ENCODE measurements at regions not wholly inside any gene's neighbourhood (a gene's known extent, or its start where the extent isn't known, plus 50 kb on each side); places are given as distances from the start of the nearest gene placed in this dataset.
A peak's percentile ranks its signal among the peaks of the same experiment; 100 is the strongest.
"Not testable (repeated sequence)": the region's sequence is repeated elsewhere in the genome, so short reads cannot be mapped to it uniquely, and the experiment has no call there.

- no peaks in the 10 kb centered on the region for H3K9me3 ChIP-seq (ENCODE audit: low read length)
- BruUV-seq (replicated peaks): no TSS peak
- no peaks in the 10 kb centered on the region for H3K4me1 ChIP-seq (ENCODE audit: insufficient read depth, low read length, poor library complexity, severe bottlenecking)
- intact Hi-C loops (cut with micrococcal nuclease; ENCODE audit: unreplicated experiment): no loop called here
- H3K4me2 ChIP-seq (ENCODE audit: low read length): no peak overlapping the region
- no peak for TF ChIP-seq EZH2phosphoT487 (IDR thresholded peaks at IDR 0.05; ENCODE audit: borderline replicate concordance, low read depth, low read length)
- TF ChIP-seq, protein P1, sequence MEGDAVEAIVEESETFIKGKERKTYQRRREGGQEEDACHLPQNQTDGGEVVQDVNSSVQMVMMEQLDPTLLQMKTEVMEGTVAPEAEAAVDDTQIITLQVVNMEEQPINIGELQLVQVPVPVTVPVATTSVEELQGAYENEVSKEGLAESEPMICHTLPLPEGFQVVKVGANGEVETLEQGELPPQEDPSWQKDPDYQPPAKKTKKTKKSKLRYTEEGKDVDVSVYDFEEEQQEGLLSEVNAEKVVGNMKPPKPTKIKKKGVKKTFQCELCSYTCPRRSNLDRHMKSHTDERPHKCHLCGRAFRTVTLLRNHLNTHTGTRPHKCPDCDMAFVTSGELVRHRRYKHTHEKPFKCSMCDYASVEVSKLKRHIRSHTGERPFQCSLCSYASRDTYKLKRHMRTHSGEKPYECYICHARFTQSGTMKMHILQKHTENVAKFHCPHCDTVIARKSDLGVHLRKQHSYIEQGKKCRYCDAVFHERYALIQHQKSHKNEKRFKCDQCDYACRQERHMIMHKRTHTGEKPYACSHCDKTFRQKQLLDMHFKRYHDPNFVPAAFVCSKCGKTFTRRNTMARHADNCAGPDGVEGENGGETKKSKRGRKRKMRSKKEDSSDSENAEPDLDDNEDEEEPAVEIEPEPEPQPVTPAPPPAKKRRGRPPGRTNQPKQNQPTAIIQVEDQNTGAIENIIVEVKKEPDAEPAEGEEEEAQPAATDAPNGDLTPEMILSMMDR (conservative IDR thresholded peaks at IDR 0.05; ENCODE audit: low read length): no peak
- ChIA-PET POLR2A (no interaction called here), CTCF (ENCODE audit: unreplicated experiment) (no interaction called here)
- no peak overlapping the region for H3K4me3 ChIP-seq (ENCODE audit: low read depth, low read length, poor library complexity, severe bottlenecking)
- no peaks in the 10 kb centered on the region for H4K20me1 ChIP-seq (ENCODE audit: insufficient read depth, low read length)
- no peak overlapping the region for H2AFZ ChIP-seq (ENCODE audit: low read length)
- no peaks in the 10 kb centered on the region for H3K9me2 ChIP-seq (ENCODE audit: insufficient read depth, low read length)
- no peaks in the 10 kb centered on the region for H3K79me2 ChIP-seq (ENCODE audit: insufficient read depth, low read depth, low read length)
- DNase-seq (ENCODE audit: low spot score): no peak
- no peaks in the 10 kb centered on the region for H3K36me3 ChIP-seq (ENCODE audit: insufficient read depth, low read length)
- H3K27ac ChIP-seq (ENCODE audit: low read depth, low read length, poor library complexity, severe bottlenecking): no peak overlapping the region
Measured at GRCh38 chr19:23587546-23587945, 99.5 kb downstream of the ZNF675 start.

GRCh38 chr19:23577501-23577900 lies 109.5 kb downstream of the ZNF675 start:
- H3K27ac ChIP-seq (ENCODE audit: low read depth, low read length, poor library complexity, severe bottlenecking): no peak overlapping the region
- intact Hi-C loops (cut with micrococcal nuclease; ENCODE audit: unreplicated experiment): no loop called here
- H4K20me1 ChIP-seq (ENCODE audit: insufficient read depth, low read length): no peaks in the 10 kb centered on the region
- POLR2A ChIA-PET: no interaction called here
- DNase-seq (ENCODE audit: low spot score): no peak
- no peaks in the 10 kb centered on the region for H3K36me3 ChIP-seq (ENCODE audit: insufficient read depth, low read length)
- CTCF ChIA-PET (ENCODE audit: unreplicated experiment): no interaction called here
- no TSS peak for BruUV-seq (replicated peaks)
- H3K9me2 ChIP-seq (ENCODE audit: insufficient read depth, low read length): no peaks in the 10 kb centered on the region
- no peaks in the 10 kb centered on the region for H3K4me1 ChIP-seq (ENCODE audit: insufficient read depth, low read length, poor library complexity, severe bottlenecking)
- no peak for TF ChIP-seq EZH2phosphoT487 (IDR thresholded peaks at IDR 0.05; ENCODE audit: borderline replicate concordance, low read depth, low read length)
- TF ChIP-seq, protein P1 (conservative IDR thresholded peaks at IDR 0.05; ENCODE audit: low read length): no peak
- H3K4me3 ChIP-seq (ENCODE audit: low read depth, low read length, poor library complexity, severe bottlenecking): no peak overlapping the region
- no peak overlapping the region for H2AFZ ChIP-seq (ENCODE audit: low read length)
- H3K79me2 ChIP-seq (ENCODE audit: insufficient read depth, low read depth, low read length): no peaks in the 10 kb centered on the region
- no peak overlapping the region for H3K4me2 ChIP-seq (ENCODE audit: low read length)
- H3K9me3 ChIP-seq (ENCODE audit: low read length): no peaks in the 10 kb centered on the region

DNA sequence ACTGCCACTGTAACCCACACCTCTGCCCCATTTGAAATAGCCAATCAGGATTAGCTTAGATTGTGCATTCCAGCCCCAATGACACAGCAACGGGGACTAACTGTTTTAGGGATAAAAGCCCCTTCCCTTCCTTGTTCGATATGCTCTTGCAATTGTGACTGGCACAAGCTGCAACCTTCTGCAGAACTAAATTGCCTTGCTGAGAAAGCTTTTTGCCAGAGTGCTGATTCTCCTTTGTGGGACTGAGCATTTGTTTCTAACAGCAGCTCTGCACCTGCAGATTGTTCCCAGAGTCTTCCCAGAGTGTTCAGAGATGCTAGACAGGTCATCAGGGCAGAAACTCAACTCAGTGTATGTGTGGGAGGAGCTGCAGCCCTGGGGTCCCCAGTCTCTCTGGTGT lies 115.8 kb downstream of the ZNF675 start:
- POLR2A ChIA-PET: no interaction called here
- H2AFZ ChIP-seq (ENCODE audit: low read length): no peak overlapping the region
- BruUV-seq (replicated peaks): no TSS peak
- intact Hi-C loops (cut with micrococcal nuclease; ENCODE audit: unreplicated experiment): no loop called here
- H3K9me3 ChIP-seq (ENCODE audit: low read length): no peaks in the 10 kb centered on the region
- H4K20me1 ChIP-seq (ENCODE audit: insufficient read depth, low read length): no peaks in the 10 kb centered on the region
- no peak overlapping the region for H3K4me2 ChIP-seq (ENCODE audit: low read length)
- H3K4me3 ChIP-seq (ENCODE audit: low read depth, low read length, poor library complexity, severe bottlenecking): no peak overlapping the region
- no peaks in the 10 kb centered on the region for H3K4me1 ChIP-seq (ENCODE audit: insufficient read depth, low read length, poor library complexity, severe bottlenecking)
- no peaks in the 10 kb centered on the region for H3K36me3 ChIP-seq (ENCODE audit: insufficient read depth, low read length)
- CTCF ChIA-PET (ENCODE audit: unreplicated experiment): no interaction called here
- H3K9me2 ChIP-seq (ENCODE audit: insufficient read depth, low read length): no peaks in the 10 kb centered on the region
- no peak for TF ChIP-seq EZH2phosphoT487 (IDR thresholded peaks at IDR 0.05; ENCODE audit: borderline replicate concordance, low read depth, low read length)
- TF ChIP-seq, protein P1 (conservative IDR thresholded peaks at IDR 0.05; ENCODE audit: low read length): no peak
- H3K79me2 ChIP-seq (ENCODE audit: insufficient read depth, low read depth, low read length): no peaks in the 10 kb centered on the region
- peak; percentile 5 for DNase-seq (ENCODE audit: low spot score)
- H3K27ac ChIP-seq (ENCODE audit: low read depth, low read length, poor library complexity, severe bottlenecking): no peak overlapping the region

GRCh38 chr19:23568116-23568515 lies 118.9 kb downstream of the ZNF675 start:
- H3K27ac ChIP-seq (ENCODE audit: low read depth, low read length, poor library complexity, severe bottlenecking); POLR2A ChIA-PET; H3K4me2 ChIP-seq (ENCODE audit: low read length); H3K4me1 ChIP-seq (ENCODE audit: insufficient read depth, low read length, poor library complexity, severe bottlenecking); H2AFZ ChIP-seq (ENCODE audit: low read length); CTCF ChIA-PET (ENCODE audit: unreplicated experiment); H3K4me3 ChIP-seq (ENCODE audit: low read depth, low read length, poor library complexity, severe bottlenecking); H3K79me2 ChIP-seq (ENCODE audit: insufficient read depth, low read depth, low read length); H3K36me3 ChIP-seq (ENCODE audit: insufficient read depth, low read length); H3K9me3 ChIP-seq (ENCODE audit: low read length); H4K20me1 ChIP-seq (ENCODE audit: insufficient read depth, low read length); H3K9me2 ChIP-seq (ENCODE audit: insufficient read depth, low read length); DNase-seq (ENCODE audit: low spot score); BruUV-seq (replicated peaks); intact Hi-C loops (cut with micrococcal nuclease; ENCODE audit: unreplicated experiment): not testable (repeated sequence)
